ENCODE measurements at regions not wholly inside any gene's neighbourhood (a gene's known extent, or its start where the extent isn't known, plus 50 kb on each side); places are given as distances from the start of the nearest gene placed in this dataset.

DNA sequence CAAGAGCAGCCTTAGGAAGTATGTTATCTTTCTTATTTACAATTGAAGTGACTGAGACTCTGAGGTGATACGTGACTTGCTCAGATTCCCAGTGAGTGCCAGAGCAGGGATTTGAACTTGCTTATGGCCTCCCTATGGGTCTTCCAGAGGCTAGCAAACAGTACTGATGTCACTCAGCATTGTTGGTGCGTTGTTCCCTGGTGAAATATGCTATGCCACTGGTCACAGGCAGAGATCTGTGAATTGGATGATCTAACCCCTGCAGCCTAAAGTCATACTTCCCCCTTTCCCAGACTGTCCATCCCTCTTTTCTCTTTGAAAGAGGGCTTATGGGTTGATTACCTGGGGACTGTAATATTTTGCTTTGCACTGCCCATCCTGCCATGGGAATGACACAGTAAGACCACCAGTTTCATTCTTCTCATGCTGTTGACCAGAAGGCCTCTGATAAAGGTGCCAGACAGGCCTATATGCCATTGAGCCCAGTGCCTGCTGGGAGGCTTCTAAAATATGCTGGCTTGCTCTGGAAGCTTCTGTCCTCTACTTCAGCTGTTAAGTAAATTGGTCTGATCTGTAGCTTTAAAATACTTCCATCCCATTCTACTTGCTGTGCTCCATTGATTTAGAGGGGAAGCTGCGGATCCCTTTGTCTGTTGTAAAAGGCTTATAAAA is 152.2 kb upstream of the E2F8 start:
- TF ChIP-seq, protein P1, sequence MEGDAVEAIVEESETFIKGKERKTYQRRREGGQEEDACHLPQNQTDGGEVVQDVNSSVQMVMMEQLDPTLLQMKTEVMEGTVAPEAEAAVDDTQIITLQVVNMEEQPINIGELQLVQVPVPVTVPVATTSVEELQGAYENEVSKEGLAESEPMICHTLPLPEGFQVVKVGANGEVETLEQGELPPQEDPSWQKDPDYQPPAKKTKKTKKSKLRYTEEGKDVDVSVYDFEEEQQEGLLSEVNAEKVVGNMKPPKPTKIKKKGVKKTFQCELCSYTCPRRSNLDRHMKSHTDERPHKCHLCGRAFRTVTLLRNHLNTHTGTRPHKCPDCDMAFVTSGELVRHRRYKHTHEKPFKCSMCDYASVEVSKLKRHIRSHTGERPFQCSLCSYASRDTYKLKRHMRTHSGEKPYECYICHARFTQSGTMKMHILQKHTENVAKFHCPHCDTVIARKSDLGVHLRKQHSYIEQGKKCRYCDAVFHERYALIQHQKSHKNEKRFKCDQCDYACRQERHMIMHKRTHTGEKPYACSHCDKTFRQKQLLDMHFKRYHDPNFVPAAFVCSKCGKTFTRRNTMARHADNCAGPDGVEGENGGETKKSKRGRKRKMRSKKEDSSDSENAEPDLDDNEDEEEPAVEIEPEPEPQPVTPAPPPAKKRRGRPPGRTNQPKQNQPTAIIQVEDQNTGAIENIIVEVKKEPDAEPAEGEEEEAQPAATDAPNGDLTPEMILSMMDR (conservative IDR thresholded peaks at IDR 0.05 in 1 of 2, IDR thresholded peaks at IDR 0.05 in 1 of 2; ENCODE audit: extremely low read depth in 1 of 2, insufficient read depth in 1 of 2, low read depth in 1 of 2, low read length in 2 of 2): no peak
- no peak for TF ChIP-seq EZH2 (IDR thresholded peaks at IDR 0.05; ENCODE audit: borderline replicate concordance, low read length)
